Right hindlimb (tissue), 1 donor: ENCODE measurements at regions not wholly inside any gene's neighbourhood (a gene's known extent, or its start where the extent isn't known, plus 50 kb on each side); places are given as distances from the start of the nearest gene placed in this dataset.

Source experiments
- DNase-seq: peaks from one replicate; pipeline ENCODE4 v3.0.0-alpha.2; 2018

GRCh38 chr7:116310141-116310540 lies 99.8 kb downstream of the TES start:
- no peak for DNase-seq

- no peak for DNase-seq
Measured at GRCh38 chr7:116311259-116311658, 100.9 kb downstream of the TES start.

GRCh38 chr7:116311816-116312471 lies 101.6 kb downstream of the TES start:
- DNase-seq, result no peak

GRCh38 chr7:116315293-116315692 lies 105.0 kb downstream of the TES start:
- DNase-seq, result no peak

- DNase-seq, result no peak
Measured at GRCh38 chr7:116315803-116316202, 105.5 kb downstream of the TES start.

- peak; percentile 26 for DNase-seq
Measured at GRCh38 chr7:116316838-116317628, 106.7 kb downstream of the TES start.

GRCh38 chr7:116317907-116318306 lies 107.6 kb downstream of the TES start:
- DNase-seq, result no peak

GRCh38 chr7:116322541-116322940 lies 112.2 kb downstream of the TES start:
- DNase-seq, result no peak

GRCh38 chr7:116324582-116324981 lies 114.2 kb downstream of the TES start:
- DNase-seq, result no peak

- DNase-seq, result no peak
Measured at GRCh38 chr7:116325517-116325916, 115.2 kb downstream of the TES start.

- no peak for DNase-seq
Measured at GRCh38 chr7:116327135-116327534, 116.8 kb downstream of the TES start.

GRCh38 chr7:116327752-116328151 lies 117.4 kb downstream of the TES start:
- no peak for DNase-seq

- no peak for DNase-seq
Measured at GRCh38 chr7:116328161-116328560, 117.8 kb downstream of the TES start.

- no peak for DNase-seq
Measured at GRCh38 chr7:116329686-116330503, 119.6 kb downstream of the TES start.

- no peak for DNase-seq
Measured at GRCh38 chr7:116331020-116331419, 120.7 kb downstream of the TES start.

GRCh38 chr7:116332766-116333165 lies 122.4 kb downstream of the TES start:
- no peak for DNase-seq

- no peak for DNase-seq
Measured at GRCh38 chr7:116334555-116334954, 124.2 kb downstream of the TES start.

- DNase-seq, result no peak
Measured at GRCh38 chr7:116337018-116337417, 126.7 kb downstream of the TES start.

GRCh38 chr7:116337800-116338199 lies 127.5 kb downstream of the TES start:
- no peak for DNase-seq

- DNase-seq, result no peak
Measured at GRCh38 chr7:116339564-116339963, 129.2 kb downstream of the TES start.

- DNase-seq, result no peak
Measured at GRCh38 chr7:116340201-116340847, 130.0 kb downstream of the TES start.

GRCh38 chr7:116340943-116341907 lies 130.9 kb downstream of the TES start:
- DNase-seq, result no peak
